ENCODE measurements at regions not wholly inside any gene's neighbourhood (a gene's known extent, or its start where the extent isn't known, plus 50 kb on each side); places are given as distances from the start of the nearest gene placed in this dataset.

GRCh38 chr7:12490107-12490688 lies 80.3 kb upstream of the SCIN start:
- Mint-ChIP-seq H3K9me3 (no peaks in the 10 kb centered on the region), H3K27me3 (ENCODE audit: low read depth) (no peaks in the 10 kb centered on the region), H3K4me1 (peaks cover 15% of the 10 kb centered on the region), H3K4me3 (no peak overlapping the region), H3K36me3 (no peaks in the 10 kb centered on the region), H3K27ac (no peak overlapping the region)
- no peak for DNase-seq (ENCODE audit: low spot score in 2 of 2, unreplicated experiment in 2 of 2)
- peak; percentile 73 for TF ChIP-seq CTCF (IDR thresholded peaks at IDR 0.05; ENCODE audit: unreplicated experiment)

GRCh38 chr7:12490940-12491339 lies 79.6 kb upstream of the SCIN start:
- no peak for DNase-seq (ENCODE audit: low spot score in 2 of 2, unreplicated experiment in 2 of 2)
- no peak overlapping the region for H3K4me3 Mint-ChIP-seq
- H3K27me3 Mint-ChIP-seq (ENCODE audit: low read depth) = no peaks in the 10 kb centered on the region
- peaks cover 15% of the 10 kb centered on the region for H3K4me1 Mint-ChIP-seq
- H3K9me3 Mint-ChIP-seq = no peaks in the 10 kb centered on the region
- no peak overlapping the region for H3K27ac Mint-ChIP-seq
- TF ChIP-seq CTCF (IDR thresholded peaks at IDR 0.05; ENCODE audit: unreplicated experiment) = no peak
- no peaks in the 10 kb centered on the region for H3K36me3 Mint-ChIP-seq

GRCh38 chr7:12491526-12491925 lies 79.0 kb upstream of the SCIN start:
- TF ChIP-seq CTCF (IDR thresholded peaks at IDR 0.05; ENCODE audit: unreplicated experiment) = no peak
- Mint-ChIP-seq H3K4me3 (no peak overlapping the region), H3K36me3 (no peaks in the 10 kb centered on the region), H3K9me3 (no peaks in the 10 kb centered on the region), H3K27me3 (ENCODE audit: low read depth) (no peaks in the 10 kb centered on the region), H3K4me1 (peaks cover 15% of the 10 kb centered on the region), H3K27ac (no peak overlapping the region)
- no peak for DNase-seq (ENCODE audit: low spot score in 2 of 2, unreplicated experiment in 2 of 2)

GRCh38 chr7:12493407-12493806 lies 77.1 kb upstream of the SCIN start:
- Mint-ChIP-seq H3K9me3 (peaks cover 3% of the 10 kb centered on the region), H3K27ac (no peak overlapping the region), H3K36me3 (peaks cover 2% of the 10 kb centered on the region), H3K4me1 (peaks cover 17% of the 10 kb centered on the region), H3K4me3 (no peak overlapping the region), H3K27me3 (ENCODE audit: low read depth) (no peaks in the 10 kb centered on the region)
- DNase-seq (ENCODE audit: low spot score in 2 of 2, unreplicated experiment in 2 of 2) = no peak
- TF ChIP-seq CTCF (IDR thresholded peaks at IDR 0.05; ENCODE audit: unreplicated experiment) = no peak

- no peak overlapping the region for H3K27ac Mint-ChIP-seq
- H3K9me3 Mint-ChIP-seq = peaks cover 6% of the 10 kb centered on the region
- H3K36me3 Mint-ChIP-seq = peaks cover 2% of the 10 kb centered on the region
- H3K27me3 Mint-ChIP-seq (ENCODE audit: low read depth) = no peaks in the 10 kb centered on the region
- H3K4me1 Mint-ChIP-seq = peaks cover 17% of the 10 kb centered on the region
- no peak overlapping the region for H3K4me3 Mint-ChIP-seq
- no peak for TF ChIP-seq CTCF (IDR thresholded peaks at IDR 0.05; ENCODE audit: unreplicated experiment)
- no peak for DNase-seq (ENCODE audit: low spot score in 2 of 2, unreplicated experiment in 2 of 2)
These were observed 76.4 kb upstream of the SCIN start for GRCh38 chr7:12493863-12494686.

All from mesothelial cell of epicardium (in vitro differentiated cells).